OCI-LY1 (cell line): ENCODE measurements at regions not wholly inside any gene's neighbourhood (a gene's known extent, or its start where the extent isn't known, plus 50 kb on each side); places are given as distances from the start of the nearest gene placed in this dataset.

Source experiments
- EZH2 ChIP-seq: fragments of 200-600 bp; sonication (generic), shearing (Covaris generic); IDR thresholded peaks from 2 replicates; pipeline ENCODE4 v1.8.0; 2017; ENCODE audit warnings: borderline replicate concordance, mixed run types, mild to moderate bottlenecking, antibody characterized with exemption, low read length, moderate library complexity, mixed read lengths
- TF ChIP-seq, protein P1 (sequence below): fragments of 200-600 bp; sonication (generic), shearing (Covaris generic); IDR thresholded peaks from 2 replicates; pipeline ENCODE4 v1.5.1; 2017; ENCODE audit warnings: mild to moderate bottlenecking, antibody characterized with exemption, low read length, moderate library complexity, mixed read lengths

DNA sequence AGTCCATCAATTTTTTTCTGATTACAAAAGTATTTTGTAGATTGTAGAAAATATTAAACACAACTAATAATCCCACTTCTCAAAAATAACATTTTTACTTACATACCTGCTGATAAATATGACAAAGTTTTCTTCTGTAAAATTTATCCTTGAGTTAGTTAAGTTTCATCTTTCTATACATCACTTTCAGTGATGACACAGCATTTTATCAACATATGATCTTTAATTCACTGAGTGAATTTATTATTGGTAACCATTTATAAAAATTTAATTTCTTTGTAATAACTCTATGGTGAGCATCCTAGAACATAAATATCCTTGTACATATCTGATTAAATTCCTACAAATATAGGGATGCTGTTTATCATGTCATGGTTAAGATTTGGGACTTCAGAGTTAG lies 385.0 kb upstream of the SLC35B3 start:
- TF ChIP-seq, protein P1, sequence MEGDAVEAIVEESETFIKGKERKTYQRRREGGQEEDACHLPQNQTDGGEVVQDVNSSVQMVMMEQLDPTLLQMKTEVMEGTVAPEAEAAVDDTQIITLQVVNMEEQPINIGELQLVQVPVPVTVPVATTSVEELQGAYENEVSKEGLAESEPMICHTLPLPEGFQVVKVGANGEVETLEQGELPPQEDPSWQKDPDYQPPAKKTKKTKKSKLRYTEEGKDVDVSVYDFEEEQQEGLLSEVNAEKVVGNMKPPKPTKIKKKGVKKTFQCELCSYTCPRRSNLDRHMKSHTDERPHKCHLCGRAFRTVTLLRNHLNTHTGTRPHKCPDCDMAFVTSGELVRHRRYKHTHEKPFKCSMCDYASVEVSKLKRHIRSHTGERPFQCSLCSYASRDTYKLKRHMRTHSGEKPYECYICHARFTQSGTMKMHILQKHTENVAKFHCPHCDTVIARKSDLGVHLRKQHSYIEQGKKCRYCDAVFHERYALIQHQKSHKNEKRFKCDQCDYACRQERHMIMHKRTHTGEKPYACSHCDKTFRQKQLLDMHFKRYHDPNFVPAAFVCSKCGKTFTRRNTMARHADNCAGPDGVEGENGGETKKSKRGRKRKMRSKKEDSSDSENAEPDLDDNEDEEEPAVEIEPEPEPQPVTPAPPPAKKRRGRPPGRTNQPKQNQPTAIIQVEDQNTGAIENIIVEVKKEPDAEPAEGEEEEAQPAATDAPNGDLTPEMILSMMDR, result no peak
- TF ChIP-seq EZH2, result no peak
